ENCODE measurements at regions not wholly inside any gene's neighbourhood (a gene's known extent, or its start where the extent isn't known, plus 50 kb on each side); places are given as distances from the start of the nearest gene placed in this dataset.
"Not testable (repeated sequence)": the region's sequence is repeated elsewhere in the genome, so short reads cannot be mapped to it uniquely, and the experiment has no call there.

- Histone ChIP-seq H3K9me3 (ENCODE audit: control insufficient read depth, low read depth, low read length) (no peaks in the 10 kb centered on the region), H3K36me3 (ENCODE audit: control insufficient read depth, insufficient read depth, low read length) (no peaks in the 10 kb centered on the region), H3K27me3 (ENCODE audit: control insufficient read depth, insufficient read depth, low read length) (no peaks in the 10 kb centered on the region), H3K27ac (ENCODE audit: low read length) (no peak overlapping the region), H3K4me3 (ENCODE audit: low read length) (no peak overlapping the region), H3K4me1 (ENCODE audit: control insufficient read depth, insufficient read depth, low read length) (no peaks in the 10 kb centered on the region)
- DNase-seq, result no peak
- WGBS (ENCODE audit: insufficient coverage, low lambda C conversion rate), result no CpG with 5 or more reads among the region's 1 CpG
Measured at GRCh38 chr12:74671421-74671820, 133.8 kb downstream of the ATXN7L3B start.

GRCh38 chr12:74676955-74677354 lies 139.3 kb downstream of the ATXN7L3B start:
- WGBS (ENCODE audit: insufficient coverage, low lambda C conversion rate), result no CpG with 5 or more reads among the region's 4 CpGs

GRCh38 chr12:74685385-74685784 lies 147.8 kb downstream of the ATXN7L3B start:
- 30% methylated on average over 2 of the region's 5 CpGs for WGBS (ENCODE audit: insufficient coverage, low lambda C conversion rate)
- Histone ChIP-seq H3K36me3 (ENCODE audit: control insufficient read depth, insufficient read depth, low read length) (no peaks in the 10 kb centered on the region), H3K27ac (ENCODE audit: low read length) (no peak overlapping the region), H3K4me1 (ENCODE audit: control insufficient read depth, insufficient read depth, low read length) (no peaks in the 10 kb centered on the region), H3K4me3 (ENCODE audit: low read length) (no peak overlapping the region), H3K27me3 (ENCODE audit: control insufficient read depth, insufficient read depth, low read length) (no peaks in the 10 kb centered on the region), H3K9me3 (ENCODE audit: control insufficient read depth, low read depth, low read length) (no peaks in the 10 kb centered on the region)
- DNase-seq, result no peak

More at GRCh38 chr12:74676955-74677354, 139.3 kb downstream of the ATXN7L3B start:
- not testable (repeated sequence) for H3K4me1 ChIP-seq (ENCODE audit: control insufficient read depth, insufficient read depth, low read length); H3K9me3 ChIP-seq (ENCODE audit: control insufficient read depth, low read depth, low read length); H3K36me3 ChIP-seq (ENCODE audit: control insufficient read depth, insufficient read depth, low read length); H3K27me3 ChIP-seq (ENCODE audit: control insufficient read depth, insufficient read depth, low read length); DNase-seq; H3K27ac ChIP-seq (ENCODE audit: low read length); H3K4me3 ChIP-seq (ENCODE audit: low read length)

GRCh38 chr12:74689071-74689655 lies 151.5 kb downstream of the ATXN7L3B start:
- WGBS (ENCODE audit: insufficient coverage, low lambda C conversion rate), result 43% methylated on average over 2 of the region's 3 CpGs
- Histone ChIP-seq H3K9me3 (ENCODE audit: control insufficient read depth, low read depth, low read length) (no peaks in the 10 kb centered on the region), H3K4me1 (ENCODE audit: control insufficient read depth, insufficient read depth, low read length) (no peaks in the 10 kb centered on the region), H3K27me3 (ENCODE audit: control insufficient read depth, insufficient read depth, low read length) (no peaks in the 10 kb centered on the region), H3K4me3 (ENCODE audit: low read length) (no peak overlapping the region), H3K27ac (ENCODE audit: low read length) (no peak overlapping the region), H3K36me3 (ENCODE audit: control insufficient read depth, insufficient read depth, low read length) (no peaks in the 10 kb centered on the region)
- peak in 1 of 2 donors; percentile 20 for DNase-seq

GRCh38 chr12:74689929-74690328 lies 152.3 kb downstream of the ATXN7L3B start:
- Histone ChIP-seq H3K36me3 (ENCODE audit: control insufficient read depth, insufficient read depth, low read length) (no peaks in the 10 kb centered on the region), H3K9me3 (ENCODE audit: control insufficient read depth, low read depth, low read length) (no peaks in the 10 kb centered on the region), H3K27ac (ENCODE audit: low read length) (no peak overlapping the region), H3K4me1 (ENCODE audit: control insufficient read depth, insufficient read depth, low read length) (no peaks in the 10 kb centered on the region), H3K27me3 (ENCODE audit: control insufficient read depth, insufficient read depth, low read length) (no peaks in the 10 kb centered on the region), H3K4me3 (ENCODE audit: low read length) (no peak overlapping the region)
- no peak for DNase-seq
- 100% methylated on average over 2 of the region's 2 CpGs for WGBS (ENCODE audit: insufficient coverage, low lambda C conversion rate)

GRCh38 chr12:74719447-74719846 lies 181.8 kb downstream of the ATXN7L3B start:
- Histone ChIP-seq H3K36me3 (ENCODE audit: control insufficient read depth, insufficient read depth, low read length) (no peaks in the 10 kb centered on the region), H3K9me3 (ENCODE audit: control insufficient read depth, low read depth, low read length) (no peaks in the 10 kb centered on the region), H3K27ac (ENCODE audit: low read length) (no peak overlapping the region), H3K27me3 (ENCODE audit: control insufficient read depth, insufficient read depth, low read length) (no peaks in the 10 kb centered on the region), H3K4me1 (ENCODE audit: control insufficient read depth, insufficient read depth, low read length) (no peaks in the 10 kb centered on the region), H3K4me3 (ENCODE audit: low read length) (no peak overlapping the region)
- 100% methylated on average over 2 of the region's 2 CpGs for WGBS (ENCODE audit: insufficient coverage, low lambda C conversion rate)
- no peak for DNase-seq

GRCh38 chr12:74722709-74723108 lies 185.1 kb downstream of the ATXN7L3B start:
- Histone ChIP-seq H3K27ac (ENCODE audit: low read length) (no peak overlapping the region), H3K36me3 (ENCODE audit: control insufficient read depth, insufficient read depth, low read length) (no peaks in the 10 kb centered on the region), H3K9me3 (ENCODE audit: control insufficient read depth, low read depth, low read length) (no peaks in the 10 kb centered on the region), H3K27me3 (ENCODE audit: control insufficient read depth, insufficient read depth, low read length) (no peaks in the 10 kb centered on the region), H3K4me3 (ENCODE audit: low read length) (no peak overlapping the region), H3K4me1 (ENCODE audit: control insufficient read depth, insufficient read depth, low read length) (no peaks in the 10 kb centered on the region)
- DNase-seq, result no peak
- no CpG with 5 or more reads among the region's 3 CpGs for WGBS (ENCODE audit: insufficient coverage, low lambda C conversion rate)

- Histone ChIP-seq H3K4me3 (ENCODE audit: low read length) (no peak overlapping the region), H3K27me3 (ENCODE audit: control insufficient read depth, insufficient read depth, low read length) (no peaks in the 10 kb centered on the region), H3K27ac (ENCODE audit: low read length) (no peak overlapping the region), H3K4me1 (ENCODE audit: control insufficient read depth, insufficient read depth, low read length) (no peaks in the 10 kb centered on the region), H3K36me3 (ENCODE audit: control insufficient read depth, insufficient read depth, low read length) (no peaks in the 10 kb centered on the region), H3K9me3 (ENCODE audit: control insufficient read depth, low read depth, low read length) (no peaks in the 10 kb centered on the region)
- 91% methylated on average over 1 of the region's 1 CpG for WGBS (ENCODE audit: insufficient coverage, low lambda C conversion rate)
- no peak for DNase-seq
Measured at GRCh38 chr12:74725154-74725553, 187.5 kb downstream of the ATXN7L3B start.

- Histone ChIP-seq H3K4me3 (ENCODE audit: low read length) (no peak overlapping the region), H3K9me3 (ENCODE audit: control insufficient read depth, low read depth, low read length) (no peaks in the 10 kb centered on the region), H3K27me3 (ENCODE audit: control insufficient read depth, insufficient read depth, low read length) (no peaks in the 10 kb centered on the region), H3K36me3 (ENCODE audit: control insufficient read depth, insufficient read depth, low read length) (no peaks in the 10 kb centered on the region), H3K27ac (ENCODE audit: low read length) (no peak overlapping the region), H3K4me1 (ENCODE audit: control insufficient read depth, insufficient read depth, low read length) (no peaks in the 10 kb centered on the region)
- DNase-seq, result no peak
Measured at GRCh38 chr12:74728006-74728405, 190.4 kb downstream of the ATXN7L3B start.

GRCh38 chr12:74732164-74732784 lies 194.6 kb downstream of the ATXN7L3B start:
- DNase-seq, result no peak
- H3K36me3 ChIP-seq (ENCODE audit: control insufficient read depth, insufficient read depth, low read length), result no peaks in the 10 kb centered on the region
- H3K9me3 ChIP-seq (ENCODE audit: control insufficient read depth, low read depth, low read length), result no peaks in the 10 kb centered on the region
- H3K27me3 ChIP-seq (ENCODE audit: control insufficient read depth, insufficient read depth, low read length), result no peaks in the 10 kb centered on the region
- WGBS (ENCODE audit: insufficient coverage, low lambda C conversion rate), result 100% methylated on average over 1 of the region's 5 CpGs
- no peaks in the 10 kb centered on the region for H3K4me1 ChIP-seq (ENCODE audit: control insufficient read depth, insufficient read depth, low read length)
- H3K27ac ChIP-seq (ENCODE audit: low read length), result no peak overlapping the region
- H3K4me3 ChIP-seq (ENCODE audit: low read length), result no peak overlapping the region

- Histone ChIP-seq H3K36me3 (ENCODE audit: control insufficient read depth, insufficient read depth, low read length) (no peaks in the 10 kb centered on the region), H3K4me3 (ENCODE audit: low read length) (no peak overlapping the region), H3K27ac (ENCODE audit: low read length) (no peak overlapping the region), H3K27me3 (ENCODE audit: control insufficient read depth, insufficient read depth, low read length) (no peaks in the 10 kb centered on the region), H3K9me3 (ENCODE audit: control insufficient read depth, low read depth, low read length) (no peaks in the 10 kb centered on the region), H3K4me1 (ENCODE audit: control insufficient read depth, insufficient read depth, low read length) (no peaks in the 10 kb centered on the region)
- whole genome bisulfite sequencing (ENCODE audit: insufficient coverage, low lambda C conversion rate), result no CpG with 5 or more reads among the region's 5 CpGs
- DNase-seq, result no peak
Measured at GRCh38 chr12:74732826-74733225, 195.2 kb downstream of the ATXN7L3B start.

Measured in large intestine (tissue), 3 donors.